Thoracic aorta (tissue), 2 donors: ENCODE measurements at regions not wholly inside any gene's neighbourhood (a gene's known extent, or its start where the extent isn't known, plus 50 kb on each side); places are given as distances from the start of the nearest gene placed in this dataset.

ENCODE experiments used
- ATAC-seq: fragments of 150-250 bp; one replicate; pipeline ENCODE4 v1.8.0; 2017; ENCODE audit warnings: low read depth; ENCODE audit not compliant: insufficient number of reproducible peaks, low FRiP score
- DNase-seq: peaks from one replicate; pipeline ENCODE4 v3.0.0-alpha.2; 2020; ENCODE audit warnings: low spot score
- H3K27ac ChIP-seq, 2 donors: fragments of 200-600 bp; sonication (generic); 1 replicate in 1 of 2; 2 replicates in 1 of 2; pipeline ENCODE4 v1.5.1; 2016; ENCODE audit warnings: mild to moderate bottlenecking in 2 of 2, moderate library complexity in 2 of 2
- H3K27me3 ChIP-seq: fragments of 200-600 bp; sonication (generic); replicated peaks from 2 replicates; pipeline ENCODE4 v1.6.0; 2016; ENCODE audit warnings: mild to moderate bottlenecking; ENCODE audit not compliant: insufficient read depth
- H3K36me3 ChIP-seq: fragments of 200-600 bp; sonication (generic); one replicate; pipeline ENCODE4 v1.5.1; 2016
- H3K4me1 ChIP-seq, 2 donors: fragments of 200-600 bp; sonication (generic); 1 replicate in 1 of 2; 2 replicates in 1 of 2; pipeline versions ENCODE4 v1.5.1 to v1.6.0; 2016; ENCODE audit warnings: low read depth in 2 of 2, mild to moderate bottlenecking in 1 of 2; ENCODE audit not compliant: control insufficient read depth in 1 of 2
- H3K4me3 ChIP-seq: fragments of 200-600 bp; sonication (generic); 2 replicates; pipeline ENCODE4 v1.5.1; 2016; ENCODE audit warnings: mild to moderate bottlenecking
- H3K9me3 ChIP-seq: fragments of 200-600 bp; sonication (generic); 2 replicates; pipeline ENCODE4 v1.5.1; 2016
- TF ChIP-seq, protein P1 (sequence below): fragments of 200-600 bp; sonication (generic); IDR thresholded peaks from one replicate; pipeline ENCODE4 v1.5.1; 2019; ENCODE audit warnings: antibody characterized with exemption

GRCh38 chr20:46838011-46838410 is 56.6 kb upstream of the EYA2 start:
- H3K4me1 ChIP-seq, result no peaks in the 10 kb centered on the region
- no peak overlapping the region for H3K4me3 ChIP-seq
- no peak overlapping the region for H3K27ac ChIP-seq
- no peaks in the 10 kb centered on the region for H3K27me3 ChIP-seq
- no peaks in the 10 kb centered on the region for H3K36me3 ChIP-seq
- no peaks in the 10 kb centered on the region for H3K9me3 ChIP-seq
- ATAC-seq (no peak), DNase-seq (no peak)
- TF ChIP-seq, protein P1, sequence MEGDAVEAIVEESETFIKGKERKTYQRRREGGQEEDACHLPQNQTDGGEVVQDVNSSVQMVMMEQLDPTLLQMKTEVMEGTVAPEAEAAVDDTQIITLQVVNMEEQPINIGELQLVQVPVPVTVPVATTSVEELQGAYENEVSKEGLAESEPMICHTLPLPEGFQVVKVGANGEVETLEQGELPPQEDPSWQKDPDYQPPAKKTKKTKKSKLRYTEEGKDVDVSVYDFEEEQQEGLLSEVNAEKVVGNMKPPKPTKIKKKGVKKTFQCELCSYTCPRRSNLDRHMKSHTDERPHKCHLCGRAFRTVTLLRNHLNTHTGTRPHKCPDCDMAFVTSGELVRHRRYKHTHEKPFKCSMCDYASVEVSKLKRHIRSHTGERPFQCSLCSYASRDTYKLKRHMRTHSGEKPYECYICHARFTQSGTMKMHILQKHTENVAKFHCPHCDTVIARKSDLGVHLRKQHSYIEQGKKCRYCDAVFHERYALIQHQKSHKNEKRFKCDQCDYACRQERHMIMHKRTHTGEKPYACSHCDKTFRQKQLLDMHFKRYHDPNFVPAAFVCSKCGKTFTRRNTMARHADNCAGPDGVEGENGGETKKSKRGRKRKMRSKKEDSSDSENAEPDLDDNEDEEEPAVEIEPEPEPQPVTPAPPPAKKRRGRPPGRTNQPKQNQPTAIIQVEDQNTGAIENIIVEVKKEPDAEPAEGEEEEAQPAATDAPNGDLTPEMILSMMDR, result no peak

DNA sequence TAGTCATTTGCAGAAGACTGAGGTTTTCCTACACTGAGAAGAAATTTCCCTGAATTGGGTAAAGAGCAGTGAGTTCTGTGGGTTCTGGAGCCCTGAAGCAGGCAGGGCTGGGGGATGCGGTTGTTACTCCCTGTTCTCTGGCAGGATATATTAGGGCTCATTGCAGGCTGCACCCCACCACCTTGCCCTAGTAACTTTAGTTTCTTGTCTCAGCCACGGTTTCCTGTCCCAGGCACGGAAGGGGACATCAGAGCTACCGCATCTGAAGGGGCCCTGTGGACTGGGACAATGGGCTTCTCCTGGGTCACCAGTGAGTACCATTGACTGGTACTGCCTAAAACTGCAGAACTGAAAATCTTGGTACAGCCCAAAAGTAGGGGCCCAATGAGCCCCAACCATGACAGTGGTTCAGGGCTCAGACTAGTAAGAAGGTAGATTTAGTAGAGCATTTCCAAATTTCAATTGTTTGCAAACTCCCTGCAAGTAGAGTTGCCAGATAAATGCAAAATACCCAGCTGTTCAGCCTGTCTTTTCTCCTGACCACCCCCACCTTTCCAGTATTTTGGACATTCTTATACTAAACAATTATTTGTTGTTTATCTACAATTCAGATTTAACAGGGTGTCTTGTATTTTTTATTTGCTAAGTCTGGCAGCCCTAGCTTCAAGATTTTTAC is 54.5 kb upstream of the EYA2 start:
- H3K36me3 ChIP-seq, result no peaks in the 10 kb centered on the region
- no peaks in the 10 kb centered on the region for H3K4me1 ChIP-seq
- ATAC-seq (no peak), DNase-seq (no peak)
- no peak overlapping the region for H3K27ac ChIP-seq
- H3K27me3 ChIP-seq, result no peaks in the 10 kb centered on the region
- TF ChIP-seq, protein P1, result no peak
- H3K4me3 ChIP-seq, result no peak overlapping the region
- no peaks in the 10 kb centered on the region for H3K9me3 ChIP-seq
